Astrocyte (in vitro differentiated cells and primary cell): ENCODE measurements at regions not wholly inside any gene's neighbourhood (a gene's known extent, or its start where the extent isn't known, plus 50 kb on each side); places are given as distances from the start of the nearest gene placed in this dataset.

ENCODE experiments used
- DNase-seq: peaks from one replicate; pipeline ENCODE4 v3.0.0-alpha.2; 2010; ENCODE audit warnings: low read depth
- FAIRE-seq: peaks from 2 replicates; lab custom pipeline; 2011; peaks lifted over from hg19 to GRCh38; lab: Jason Lieb, UNC
- H2AFZ ChIP-seq: 2 replicates; pipeline ENCODE4 v1.6.0; 2012; ENCODE audit warnings: low read depth, low read length, inconsistent platforms
- H3K27ac ChIP-seq: 2 replicates; pipeline ENCODE4 v1.5.1; 2011; ENCODE audit warnings: low read depth, low read length, inconsistent platforms
- H3K27me3 ChIP-seq: 2 replicates; pipeline ENCODE4 v1.6.0; 2011; ENCODE audit warnings: low read length, inconsistent platforms; ENCODE audit not compliant: insufficient read depth
- H3K36me3 ChIP-seq: 2 replicates; pipeline ENCODE4 v1.5.1; 2011; ENCODE audit warnings: low read length, inconsistent platforms; ENCODE audit not compliant: insufficient read depth
- H3K4me1 ChIP-seq: 2 replicates; pipeline ENCODE4 v1.5.1; 2011; ENCODE audit warnings: low read length, inconsistent platforms; ENCODE audit not compliant: insufficient read depth
- H3K4me2 ChIP-seq: 2 replicates; pipeline ENCODE4 v1.6.0; 2012; ENCODE audit warnings: low read length, inconsistent platforms
- H3K4me3 ChIP-seq: 2 replicates; pipeline ENCODE4 v1.5.1; 2011; ENCODE audit warnings: low read depth, mild to moderate bottlenecking, low read length, inconsistent platforms; ENCODE audit not compliant: insufficient read depth
- H3K79me2 ChIP-seq: 2 replicates; pipeline ENCODE4 v1.6.0; 2012; ENCODE audit warnings: mild to moderate bottlenecking, low read length, inconsistent platforms; ENCODE audit not compliant: insufficient read depth
- H3K9ac ChIP-seq: 2 replicates; pipeline ENCODE4 v1.6.0; 2012; ENCODE audit warnings: mild to moderate bottlenecking, low read length, inconsistent platforms
- H3K9me3 ChIP-seq: 2 replicates; pipeline ENCODE4 v1.5.1; 2012; ENCODE audit warnings: low read depth, mild to moderate bottlenecking, low read length, inconsistent platforms; ENCODE audit not compliant: insufficient read depth
- H4K20me1 ChIP-seq: 2 replicates; pipeline ENCODE4 v1.6.0; 2012; ENCODE audit warnings: low read length, inconsistent platforms; ENCODE audit not compliant: insufficient read depth
- H3K27ac Mint-ChIP-seq: one replicate; pipeline ENCODE4 v1.8.0; 2021; ENCODE audit warnings: mild to moderate bottlenecking, mixed read lengths; ENCODE audit not compliant: unreplicated experiment
- H3K27me3 Mint-ChIP-seq: one replicate; pipeline ENCODE4 v1.8.0; 2021; ENCODE audit warnings: low read depth, mixed read lengths; ENCODE audit not compliant: unreplicated experiment
- H3K36me3 Mint-ChIP-seq: one replicate; pipeline ENCODE4 v1.8.0; 2021; ENCODE audit warnings: low read depth, mixed read lengths; ENCODE audit not compliant: unreplicated experiment
- H3K4me1 Mint-ChIP-seq: one replicate; pipeline ENCODE4 v1.8.0; 2021; ENCODE audit warnings: low read depth, mixed read lengths; ENCODE audit not compliant: unreplicated experiment
- H3K4me3 Mint-ChIP-seq: one replicate; pipeline ENCODE4 v1.8.0; 2021; ENCODE audit warnings: mild to moderate bottlenecking, moderate library complexity, mixed read lengths; ENCODE audit not compliant: unreplicated experiment
- H3K9me3 Mint-ChIP-seq: one replicate; pipeline ENCODE4 v1.8.0; 2021; ENCODE audit warnings: mild to moderate bottlenecking, mixed read lengths; ENCODE audit not compliant: unreplicated experiment
- EZH2 ChIP-seq: IDR thresholded peaks from 2 replicates; pipeline ENCODE4 v1.6.1; 2012; ENCODE audit warnings: mild to moderate bottlenecking, low read length, inconsistent platforms; ENCODE audit not compliant: insufficient read depth
- TF ChIP-seq, protein P1 (sequence below): IDR thresholded peaks from 2 replicates; pipeline ENCODE4 v1.5.1; 2011; ENCODE audit warnings: low read depth, mild to moderate bottlenecking, inconsistent platforms, low read length, moderate library complexity; ENCODE audit not compliant: insufficient read depth

DNA sequence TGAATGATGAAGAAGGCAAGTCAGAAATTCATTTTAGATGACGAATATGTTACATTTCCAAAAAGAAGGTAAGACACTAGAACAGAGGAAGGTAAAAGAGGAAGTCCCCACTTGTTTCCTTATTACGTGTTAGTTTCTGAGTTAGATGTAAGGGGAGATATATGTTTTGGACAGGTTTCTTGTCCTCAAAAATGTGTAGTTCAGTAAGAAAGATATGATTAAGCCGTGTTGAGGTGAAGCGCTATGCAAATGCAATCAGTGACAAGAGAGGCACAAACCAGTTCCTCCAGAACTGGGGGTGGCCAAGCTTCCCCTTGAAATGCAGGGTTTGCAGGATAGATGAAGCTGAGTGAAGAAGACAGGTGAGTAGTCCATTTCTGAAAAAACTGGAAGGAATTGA lies 293.3 kb upstream of the RUNX1 start:
- DNase-seq, result no peak
- Histone ChIP-seq H4K20me1 (no peaks in the 10 kb centered on the region), H3K9me3 (no peaks in the 10 kb centered on the region), H3K9ac (no peak overlapping the region), H3K4me3 (no peak overlapping the region), H3K4me2 (no peak overlapping the region), H3K79me2 (no peaks in the 10 kb centered on the region), H3K27ac (no peak overlapping the region), H3K27me3 (peaks cover 3% of the 10 kb centered on the region), H2AFZ (no peak overlapping the region), H3K36me3 (no peaks in the 10 kb centered on the region), H3K4me1 (no peaks in the 10 kb centered on the region)
- Mint-ChIP-seq H3K4me1 (peaks cover 3% of the 10 kb centered on the region), H3K27ac (no peak overlapping the region), H3K4me3 (no peak overlapping the region), H3K27me3 (no peaks in the 10 kb centered on the region), H3K36me3 (peaks cover 2% of the 10 kb centered on the region), H3K9me3 (peaks cover 13% of the 10 kb centered on the region)
- TF ChIP-seq, protein P1, sequence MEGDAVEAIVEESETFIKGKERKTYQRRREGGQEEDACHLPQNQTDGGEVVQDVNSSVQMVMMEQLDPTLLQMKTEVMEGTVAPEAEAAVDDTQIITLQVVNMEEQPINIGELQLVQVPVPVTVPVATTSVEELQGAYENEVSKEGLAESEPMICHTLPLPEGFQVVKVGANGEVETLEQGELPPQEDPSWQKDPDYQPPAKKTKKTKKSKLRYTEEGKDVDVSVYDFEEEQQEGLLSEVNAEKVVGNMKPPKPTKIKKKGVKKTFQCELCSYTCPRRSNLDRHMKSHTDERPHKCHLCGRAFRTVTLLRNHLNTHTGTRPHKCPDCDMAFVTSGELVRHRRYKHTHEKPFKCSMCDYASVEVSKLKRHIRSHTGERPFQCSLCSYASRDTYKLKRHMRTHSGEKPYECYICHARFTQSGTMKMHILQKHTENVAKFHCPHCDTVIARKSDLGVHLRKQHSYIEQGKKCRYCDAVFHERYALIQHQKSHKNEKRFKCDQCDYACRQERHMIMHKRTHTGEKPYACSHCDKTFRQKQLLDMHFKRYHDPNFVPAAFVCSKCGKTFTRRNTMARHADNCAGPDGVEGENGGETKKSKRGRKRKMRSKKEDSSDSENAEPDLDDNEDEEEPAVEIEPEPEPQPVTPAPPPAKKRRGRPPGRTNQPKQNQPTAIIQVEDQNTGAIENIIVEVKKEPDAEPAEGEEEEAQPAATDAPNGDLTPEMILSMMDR, result no peak
- no peak for TF ChIP-seq EZH2
- FAIRE-seq, result no peak

DNA sequence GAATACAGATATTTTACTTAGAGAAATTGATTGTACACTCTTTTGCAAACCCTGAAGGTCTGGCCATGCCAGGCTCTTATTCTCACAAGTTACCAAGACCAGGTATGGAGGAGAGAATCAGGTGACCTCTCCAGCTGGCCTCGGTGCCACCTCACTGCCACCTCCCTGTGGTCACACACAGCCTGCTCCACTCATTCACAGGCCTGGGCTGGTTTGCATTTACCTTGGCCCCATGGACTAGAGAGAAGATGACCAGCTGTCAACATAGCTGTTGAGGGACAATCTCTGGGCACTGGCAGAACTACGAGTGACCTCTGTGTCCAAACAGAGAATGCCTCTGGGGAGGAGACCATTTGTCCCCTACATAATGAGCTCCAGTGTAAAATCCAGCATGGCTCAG lies 291.2 kb upstream of the RUNX1 start:
- Histone ChIP-seq H3K4me3 (no peak overlapping the region), H3K79me2 (no peaks in the 10 kb centered on the region), H2AFZ (no peak overlapping the region), H3K9ac (no peak overlapping the region), H3K4me2 (no peak overlapping the region), H3K9me3 (no peaks in the 10 kb centered on the region), H3K27me3 (peaks cover 3% of the 10 kb centered on the region), H3K36me3 (no peaks in the 10 kb centered on the region), H3K4me1 (no peaks in the 10 kb centered on the region), H4K20me1 (no peaks in the 10 kb centered on the region), H3K27ac (no peak overlapping the region)
- Mint-ChIP-seq H3K36me3 (peaks cover 2% of the 10 kb centered on the region), H3K4me3 (no peak overlapping the region), H3K4me1 (no peaks in the 10 kb centered on the region), H3K27me3 (no peaks in the 10 kb centered on the region), H3K27ac (no peak overlapping the region), H3K9me3 (peaks cover 13% of the 10 kb centered on the region)
- FAIRE-seq, result no peak
- TF ChIP-seq EZH2, result no peak
- TF ChIP-seq, protein P1, result no peak
- no peak for DNase-seq

DNA sequence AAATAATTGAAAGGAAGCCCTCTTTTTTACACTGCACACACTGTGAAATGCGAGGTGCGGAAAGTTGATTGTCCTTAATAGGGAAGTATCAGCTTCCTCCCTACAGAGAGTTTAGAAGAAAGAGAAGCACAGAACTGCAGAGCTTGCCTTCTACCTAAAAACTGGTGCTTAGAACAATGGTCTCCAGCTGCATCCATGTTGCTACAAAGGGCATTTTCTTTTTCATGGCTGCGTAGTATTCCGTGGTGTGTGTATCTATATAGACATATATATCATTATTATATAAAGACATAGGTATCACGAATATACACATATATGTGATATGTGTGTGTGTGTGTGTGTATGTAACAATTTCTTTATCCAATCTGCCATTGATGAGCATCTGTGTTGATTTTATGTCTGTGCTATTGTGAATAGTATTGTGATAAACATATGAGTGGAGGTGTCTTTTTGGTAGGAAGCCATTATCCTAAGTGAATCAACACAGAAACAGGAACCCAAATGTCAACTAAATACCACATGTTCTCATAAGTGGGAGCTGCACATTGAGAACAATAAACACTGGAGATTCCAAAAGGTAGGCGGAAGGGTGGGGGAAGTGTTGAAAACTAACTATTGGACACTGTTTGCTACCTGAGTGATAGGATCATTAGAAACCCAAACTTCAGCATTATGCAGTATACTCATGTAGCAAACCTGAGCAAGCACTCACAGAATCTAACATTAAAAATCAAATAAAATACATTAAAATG lies 290.0 kb upstream of the RUNX1 start:
- Mint-ChIP-seq H3K27ac (no peak overlapping the region), H3K27me3 (no peaks in the 10 kb centered on the region), H3K4me1 (no peaks in the 10 kb centered on the region), H3K36me3 (peaks cover 2% of the 10 kb centered on the region), H3K4me3 (no peak overlapping the region), H3K9me3 (peaks cover 6% of the 10 kb centered on the region)
- H4K20me1 ChIP-seq, result no peaks in the 10 kb centered on the region
- H3K4me3 ChIP-seq, result no peak overlapping the region
- H3K36me3 ChIP-seq, result no peaks in the 10 kb centered on the region
- DNase-seq, result no peak
- H3K79me2 ChIP-seq, result no peaks in the 10 kb centered on the region
- H3K27ac ChIP-seq, result no peak overlapping the region
- FAIRE-seq, result no peak
- H2AFZ ChIP-seq, result no peak overlapping the region
- no peaks in the 10 kb centered on the region for H3K9me3 ChIP-seq
- peaks cover 5% of the 10 kb centered on the region for H3K27me3 ChIP-seq
- H3K4me2 ChIP-seq, result no peak overlapping the region
- no peak for TF ChIP-seq EZH2
- TF ChIP-seq, protein P1, result no peak
- H3K4me1 ChIP-seq, result no peaks in the 10 kb centered on the region
- no peak overlapping the region for H3K9ac ChIP-seq
